Nephron (organoid): ENCODE measurements at regions not wholly inside any gene's neighbourhood (a gene's known extent, or its start where the extent isn't known, plus 50 kb on each side); places are given as distances from the start of the nearest gene placed in this dataset.

Source experiments
- H3K27ac Mint-ChIP-seq, 3 experiments: 2 replicates each; pipeline ENCODE4 v1.8.0; 2020; ENCODE audit warnings: mixed read lengths in 3 of 3, mild to moderate bottlenecking in 2 of 3, moderate library complexity in 1 of 3
- H3K27me3 Mint-ChIP-seq: 2 replicates; pipeline ENCODE4 v1.8.0; 2021; ENCODE audit warnings: low read depth, mild to moderate bottlenecking, moderate library complexity, mixed read lengths
- H3K36me3 Mint-ChIP-seq: 2 replicates; pipeline ENCODE4 v1.8.0; 2020; ENCODE audit warnings: low read depth, mixed read lengths
- H3K4me1 Mint-ChIP-seq: 2 replicates; pipeline ENCODE4 v1.8.0; 2020; ENCODE audit warnings: mixed read lengths
- H3K4me3 Mint-ChIP-seq, 3 experiments: 2 replicates each; pipeline ENCODE4 v1.8.0; 2020; ENCODE audit warnings: mild to moderate bottlenecking in 3 of 3, mixed read lengths in 3 of 3, moderate library complexity in 2 of 3
- H3K9me3 Mint-ChIP-seq: 2 replicates; pipeline ENCODE4 v1.8.0; 2020; ENCODE audit warnings: mixed read lengths
- CTCF ChIP-seq, 3 experiments: fragments of 200-600 bp; sonication (generic); IDR thresholded peaks; one replicate each; pipeline ENCODE4 v1.5.0; 2021; ENCODE audit warnings: antibody characterized with exemption in 3 of 3; ENCODE audit not compliant: unreplicated experiment in 3 of 3

GRCh38 chr15:69784798-69785566 is 312.7 kb downstream of the TLE3 start:
- Mint-ChIP-seq H3K27me3 (peaks cover 26% of the 10 kb centered on the region), H3K4me3 (no peak overlapping the region), H3K36me3 (no peaks in the 10 kb centered on the region), H3K4me1 (peaks cover 21% of the 10 kb centered on the region), H3K27ac (no peak overlapping the region), H3K9me3 (peaks cover 3% of the 10 kb centered on the region)
- TF ChIP-seq CTCF (IDR thresholded peaks at IDR 0.05; ENCODE audit: unreplicated experiment in 3 of 3) = no peak

GRCh38 chr15:69786136-69786701 is 311.5 kb downstream of the TLE3 start:
- Mint-ChIP-seq H3K9me3 (peaks cover 7% of the 10 kb centered on the region), H3K36me3 (no peaks in the 10 kb centered on the region)

GRCh38 chr15:69787791-69788190 is 309.9 kb downstream of the TLE3 start:
- Mint-ChIP-seq H3K27me3 (peaks cover 24% of the 10 kb centered on the region), H3K9me3 (peaks cover 16% of the 10 kb centered on the region), H3K4me3 (no peak overlapping the region), H3K27ac (no peak overlapping the region), H3K36me3 (no peaks in the 10 kb centered on the region), H3K4me1 (peaks cover 9% of the 10 kb centered on the region)
- TF ChIP-seq CTCF (IDR thresholded peaks at IDR 0.05; ENCODE audit: unreplicated experiment in 3 of 3) = no peak

More at GRCh38 chr15:69786136-69786701, 311.5 kb downstream of the TLE3 start:
- H3K4me3 Mint-ChIP-seq = no peak overlapping the region
- H3K4me1 Mint-ChIP-seq = peaks cover 14% of the 10 kb centered on the region
- no peak for TF ChIP-seq CTCF (IDR thresholded peaks at IDR 0.05; ENCODE audit: unreplicated experiment in 3 of 3)
- no peak overlapping the region for H3K27ac Mint-ChIP-seq
- peaks cover 25% of the 10 kb centered on the region for H3K27me3 Mint-ChIP-seq

- H3K27ac Mint-ChIP-seq = no peak overlapping the region
- peaks cover 8% of the 10 kb centered on the region for H3K4me1 Mint-ChIP-seq
- peaks cover 16% of the 10 kb centered on the region for H3K9me3 Mint-ChIP-seq
- H3K4me3 Mint-ChIP-seq = no peak overlapping the region
- no peak for TF ChIP-seq CTCF (IDR thresholded peaks at IDR 0.05; ENCODE audit: unreplicated experiment in 3 of 3)
- no peaks in the 10 kb centered on the region for H3K36me3 Mint-ChIP-seq
- H3K27me3 Mint-ChIP-seq = peaks cover 28% of the 10 kb centered on the region
These were observed 307.9 kb downstream of the TLE3 start for GRCh38 chr15:69789648-69790393.

DNA sequence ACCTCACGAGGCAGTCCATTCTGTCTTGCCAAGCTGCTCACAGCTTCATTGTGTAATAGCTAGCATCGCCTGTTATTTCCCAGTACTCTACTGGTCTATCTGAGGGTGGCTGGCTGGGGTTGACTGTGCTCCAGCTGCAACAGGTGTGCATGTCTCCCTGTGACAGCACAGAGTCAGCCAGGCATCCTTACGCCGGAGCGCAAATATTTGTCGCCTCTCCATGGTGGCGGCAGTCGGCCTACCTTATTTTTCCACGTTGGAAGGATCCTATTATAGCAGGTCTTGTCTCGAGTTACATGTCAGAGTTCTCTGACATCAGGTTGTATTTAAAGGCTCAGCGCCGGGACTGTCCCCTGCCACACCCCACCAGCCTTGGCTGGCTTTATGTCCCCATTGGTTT is 307.1 kb downstream of the TLE3 start:
- peaks cover 8% of the 10 kb centered on the region for H3K4me1 Mint-ChIP-seq
- TF ChIP-seq CTCF (IDR thresholded peaks at IDR 0.05; ENCODE audit: unreplicated experiment in 3 of 3) = no peak
- H3K36me3 Mint-ChIP-seq = no peaks in the 10 kb centered on the region
- peaks cover 32% of the 10 kb centered on the region for H3K27me3 Mint-ChIP-seq
- H3K4me3 Mint-ChIP-seq = no peak overlapping the region
- no peak overlapping the region for H3K27ac Mint-ChIP-seq
- peaks cover 16% of the 10 kb centered on the region for H3K9me3 Mint-ChIP-seq
